ENCODE measurements at regions not wholly inside any gene's neighbourhood (a gene's known extent, or its start where the extent isn't known, plus 50 kb on each side); places are given as distances from the start of the nearest gene placed in this dataset.

- H3K27me3 ChIP-seq: no peaks in the 10 kb centered on the region
- no peak for DNase-seq
- H3K36me3 ChIP-seq (replicated peaks in 1 of 2; ENCODE audit: insufficient read depth in 1 of 2, low read depth in 2 of 2): no peaks in the 10 kb centered on the region
- intact Hi-C loops (cut with DNase I): no loop called here
- TF ChIP-seq POLR2A (IDR thresholded peaks at IDR 0.05): no peak
- TF ChIP-seq CTCF (IDR thresholded peaks at IDR 0.05): no peak
- no peak for ATAC-seq
- H3K27ac ChIP-seq: no peak overlapping the region
- 42 to 51% methylated on average over 4 of the region's 4 CpGs for WGBS, 2 donors
- H3K4me3 ChIP-seq: no peak overlapping the region
- no peaks in the 10 kb centered on the region for H3K4me1 ChIP-seq
- H3K9me3 ChIP-seq: no peaks in the 10 kb centered on the region
These were observed 115.0 kb upstream of the RPH3A start for GRCh38 chr12:112676507-112676906.

DNA sequence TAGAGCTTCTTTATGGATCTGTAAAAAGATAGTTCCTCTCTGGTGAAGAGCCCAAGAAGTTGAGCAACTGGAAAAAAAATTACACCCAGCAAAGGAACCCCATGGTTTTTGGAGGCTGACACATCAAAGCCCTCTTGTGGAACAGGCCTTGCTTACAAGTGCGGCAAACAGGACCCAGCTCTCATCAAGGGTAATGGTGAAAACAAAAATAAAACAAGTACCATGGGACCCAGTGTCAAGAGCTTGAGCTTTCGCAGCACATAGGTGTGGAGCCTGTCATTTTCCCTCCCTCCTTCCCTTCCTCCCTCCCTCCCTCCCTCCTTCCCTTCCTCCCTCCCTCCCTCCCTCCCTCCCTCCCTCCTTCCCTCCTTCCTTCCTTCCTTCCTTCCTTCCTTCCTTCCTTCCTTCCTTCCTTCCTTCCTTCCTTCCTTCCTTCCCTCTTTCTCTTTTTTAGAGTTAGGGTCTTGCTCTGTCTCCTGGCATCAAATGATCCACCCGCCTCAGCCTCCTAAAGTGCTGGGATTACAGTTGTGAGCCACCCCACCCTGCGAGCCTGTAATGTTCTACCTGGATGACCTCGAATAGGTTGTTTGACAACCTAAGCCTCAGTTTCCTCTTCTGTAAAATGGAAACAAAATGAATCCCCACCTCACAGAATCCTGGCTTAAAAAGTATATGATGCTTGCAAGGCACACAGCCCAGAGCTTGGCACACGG lies 114.3 kb upstream of the RPH3A start:
- H3K4me3 ChIP-seq: no peak overlapping the region
- H3K36me3 ChIP-seq (replicated peaks in 1 of 2; ENCODE audit: insufficient read depth in 1 of 2, low read depth in 2 of 2): no peaks in the 10 kb centered on the region
- H3K27me3 ChIP-seq: no peaks in the 10 kb centered on the region
- no peak for ATAC-seq
- TF ChIP-seq CTCF (IDR thresholded peaks at IDR 0.05): no peak
- TF ChIP-seq POLR2A (IDR thresholded peaks at IDR 0.05): no peak
- no peaks in the 10 kb centered on the region for H3K4me1 ChIP-seq
- H3K9me3 ChIP-seq: no peaks in the 10 kb centered on the region
- DNase-seq: no peak
- H3K27ac ChIP-seq: no peak overlapping the region
- 61 to 68% methylated on average over 6 of the region's 6 CpGs for WGBS, 2 donors
- intact Hi-C loops (cut with DNase I): no loop called here

DNA sequence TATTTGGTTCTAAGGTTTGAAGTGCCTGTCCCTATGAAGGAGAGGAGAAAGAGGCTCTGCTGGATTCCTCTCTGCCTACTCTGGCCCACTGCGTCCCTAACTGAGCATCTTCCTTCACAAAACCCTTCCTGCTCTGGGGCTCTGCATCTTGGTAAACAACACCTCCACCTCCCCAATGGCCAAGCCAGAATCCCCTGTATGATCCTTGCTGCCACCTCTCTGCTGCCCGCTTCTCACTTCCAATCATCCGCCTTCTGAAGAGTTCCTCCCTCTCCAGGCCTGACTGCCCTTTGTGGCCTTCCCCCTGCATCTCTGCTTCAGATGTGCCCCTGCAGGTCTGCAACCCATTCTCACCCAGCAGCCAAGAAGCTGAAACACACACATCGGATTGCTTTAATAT lies 110.6 kb upstream of the RPH3A start:
- no peaks in the 10 kb centered on the region for H3K27me3 ChIP-seq
- no peaks in the 10 kb centered on the region for H3K36me3 ChIP-seq (replicated peaks in 1 of 2; ENCODE audit: insufficient read depth in 1 of 2, low read depth in 2 of 2)
- H3K4me1 ChIP-seq: no peaks in the 10 kb centered on the region
- H3K9me3 ChIP-seq: no peaks in the 10 kb centered on the region
- no peak for ATAC-seq
- H3K4me3 ChIP-seq: no peak overlapping the region
- DNase-seq: no peak
- TF ChIP-seq CTCF (IDR thresholded peaks at IDR 0.05) (no peak), POLR2A (IDR thresholded peaks at IDR 0.05) (no peak)
- intact Hi-C loops (cut with DNase I): no loop called here
- H3K27ac ChIP-seq: no peak overlapping the region
- WGBS, 2 donors: 55 to 63% methylated on average over 4 of the region's 4 CpGs

DNA sequence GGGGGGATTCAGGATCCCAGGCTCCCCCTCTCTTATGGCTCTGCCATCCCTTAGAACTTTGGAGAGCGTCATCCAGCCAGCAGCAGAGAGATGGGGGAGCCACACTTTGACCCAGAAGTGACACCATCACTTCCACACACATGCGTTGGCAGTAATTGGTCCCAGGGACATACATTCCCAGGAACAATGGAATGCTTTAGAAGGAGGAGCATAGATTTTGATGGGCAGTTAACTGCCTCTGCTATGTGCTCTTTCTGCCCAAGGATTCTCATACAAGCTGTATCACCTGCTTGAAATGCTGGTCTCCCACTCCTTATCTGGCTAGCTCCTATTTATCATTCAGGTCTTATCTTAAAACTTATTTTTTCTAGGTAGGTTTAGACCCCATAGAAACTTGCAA lies 109.0 kb upstream of the RPH3A start:
- WGBS, 2 donors: 49 to 75% methylated on average over 2 of the region's 2 CpGs
- no peaks in the 10 kb centered on the region for H3K27me3 ChIP-seq
- no peak overlapping the region for H3K4me3 ChIP-seq
- H3K9me3 ChIP-seq: no peaks in the 10 kb centered on the region
- no peak overlapping the region for H3K27ac ChIP-seq
- H3K4me1 ChIP-seq: no peaks in the 10 kb centered on the region
- intact Hi-C loops (cut with DNase I): no loop called here
- DNase-seq (no peak), ATAC-seq (no peak)
- no peaks in the 10 kb centered on the region for H3K36me3 ChIP-seq (replicated peaks in 1 of 2; ENCODE audit: insufficient read depth in 1 of 2, low read depth in 2 of 2)
- TF ChIP-seq CTCF (IDR thresholded peaks at IDR 0.05): no peak
- no peak for TF ChIP-seq POLR2A (IDR thresholded peaks at IDR 0.05)

DNA sequence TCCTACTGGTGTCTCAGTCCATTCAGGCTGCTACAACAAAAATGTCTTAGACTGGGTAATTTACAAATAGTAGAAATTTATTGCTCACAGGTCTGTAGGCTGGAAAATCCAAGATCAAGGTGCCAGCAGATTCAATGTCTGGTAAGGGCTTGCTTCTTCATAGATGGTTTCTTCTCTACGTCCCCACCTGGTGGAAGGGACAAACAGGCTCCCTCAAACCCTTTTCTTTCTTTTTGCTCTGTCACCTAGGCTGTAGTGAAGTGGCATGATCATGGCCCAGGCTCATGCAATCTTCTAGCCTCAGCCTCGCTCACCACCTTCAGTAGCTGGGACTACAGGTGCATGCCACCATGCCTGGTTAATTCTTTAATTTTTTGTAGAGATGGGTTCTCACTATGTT lies 106.8 kb upstream of the RPH3A start:
- TF ChIP-seq POLR2A (IDR thresholded peaks at IDR 0.05): no peak
- TF ChIP-seq CTCF (IDR thresholded peaks at IDR 0.05): no peak
- Histone ChIP-seq H3K4me1 (no peaks in the 10 kb centered on the region), H3K27me3 (no peaks in the 10 kb centered on the region), H3K9me3 (no peaks in the 10 kb centered on the region), H3K36me3 (replicated peaks in 1 of 2; ENCODE audit: insufficient read depth in 1 of 2, low read depth in 2 of 2) (no peaks in the 10 kb centered on the region), H3K27ac (no peak overlapping the region), H3K4me3 (no peak overlapping the region)
- WGBS, 2 donors: 61 to 63% methylated on average over 2 of the region's 2 CpGs
- DNase-seq: no peak
- ATAC-seq: no peak
- intact Hi-C loops (cut with DNase I): no loop called here
